Spleen (tissue), 7 donors: ENCODE measurements at regions not wholly inside any gene's neighbourhood (a gene's known extent, or its start where the extent isn't known, plus 50 kb on each side); places are given as distances from the start of the nearest gene placed in this dataset.

Experiments
- POLR2A ChIP-seq, 3 donors: fragments of 450-650 bp; IDR thresholded peaks; one replicate each; pipeline ENCODE4 v1.5.1; 2017; ENCODE audit warnings: antibody characterized with exemption in 3 of 3, mild to moderate bottlenecking in 1 of 3
- POLR2AphosphoS5 ChIP-seq, 3 donors: sonication (generic); formaldehyde crosslinking; IDR thresholded peaks; one replicate each; pipeline ENCODE4 v1.5.1; 2017; ENCODE audit warnings: antibody characterized with exemption in 3 of 3
- TF ChIP-seq, protein P1 (sequence below), 11 experiments: fragments of 200-600 bp in 7 of 11; fragments of 450-650 bp in 4 of 11; sonication (generic) in 4 of 11; IDR thresholded peaks in 8 of 11; conservative IDR thresholded peaks in 3 of 11; 1 replicate in 7 of 11; 2 replicates in 4 of 11; pipeline versions ENCODE4 v1.4.0 to v1.8.0; 2016 to 2021; ENCODE audit warnings: antibody characterized with exemption in 11 of 11, inconsistent platforms in 4 of 11, mild to moderate bottlenecking in 1 of 11
- donor health status: DM: no; HTN: no; CAD: no; lungs with moderate emphysema.
- donor health status: DM: no; HTN: no; CAD: no.
- donor health status: DM: no; HTN: no; CAD: no.

DNA sequence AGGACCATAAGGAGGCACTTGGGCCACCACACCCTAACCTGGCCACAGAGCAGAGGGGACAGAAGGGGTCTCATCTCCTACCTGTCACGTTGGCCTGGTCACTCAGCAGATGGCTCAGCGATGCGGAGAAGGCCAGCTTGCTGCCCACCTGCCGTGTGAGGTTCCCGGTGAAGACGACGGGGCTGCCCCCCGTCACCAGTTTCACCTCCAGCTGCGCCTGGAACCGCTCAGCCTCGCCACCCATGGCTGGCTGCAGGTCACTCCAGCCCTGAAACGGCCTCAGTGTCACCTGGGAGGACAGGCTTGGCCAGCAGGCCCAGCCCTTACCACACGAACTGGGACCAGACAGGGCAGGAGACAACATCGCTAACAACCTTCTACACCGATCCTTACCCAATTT is 116.8 kb downstream of the RMI2 start:
- TF ChIP-seq, protein P1, sequence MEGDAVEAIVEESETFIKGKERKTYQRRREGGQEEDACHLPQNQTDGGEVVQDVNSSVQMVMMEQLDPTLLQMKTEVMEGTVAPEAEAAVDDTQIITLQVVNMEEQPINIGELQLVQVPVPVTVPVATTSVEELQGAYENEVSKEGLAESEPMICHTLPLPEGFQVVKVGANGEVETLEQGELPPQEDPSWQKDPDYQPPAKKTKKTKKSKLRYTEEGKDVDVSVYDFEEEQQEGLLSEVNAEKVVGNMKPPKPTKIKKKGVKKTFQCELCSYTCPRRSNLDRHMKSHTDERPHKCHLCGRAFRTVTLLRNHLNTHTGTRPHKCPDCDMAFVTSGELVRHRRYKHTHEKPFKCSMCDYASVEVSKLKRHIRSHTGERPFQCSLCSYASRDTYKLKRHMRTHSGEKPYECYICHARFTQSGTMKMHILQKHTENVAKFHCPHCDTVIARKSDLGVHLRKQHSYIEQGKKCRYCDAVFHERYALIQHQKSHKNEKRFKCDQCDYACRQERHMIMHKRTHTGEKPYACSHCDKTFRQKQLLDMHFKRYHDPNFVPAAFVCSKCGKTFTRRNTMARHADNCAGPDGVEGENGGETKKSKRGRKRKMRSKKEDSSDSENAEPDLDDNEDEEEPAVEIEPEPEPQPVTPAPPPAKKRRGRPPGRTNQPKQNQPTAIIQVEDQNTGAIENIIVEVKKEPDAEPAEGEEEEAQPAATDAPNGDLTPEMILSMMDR (IDR thresholded peaks at IDR 0.05 in 8 of 11, conservative IDR thresholded peaks at IDR 0.05 in 3 of 11): no peak
- TF ChIP-seq POLR2A (IDR thresholded peaks at IDR 0.05) (no peak), POLR2AphosphoS5 (IDR thresholded peaks at IDR 0.05) (no peak)
